Testis (tissue), 2 donors: ENCODE measurements at regions not wholly inside any gene's neighbourhood (a gene's known extent, or its start where the extent isn't known, plus 50 kb on each side); places are given as distances from the start of the nearest gene placed in this dataset.

Experiments
- CTCF ChIP-seq, 3 experiments: fragments of 450-650 bp in 2 of 3; fragments of 200-600 bp in 1 of 3; sonication (generic) in 1 of 3; IDR thresholded peaks; one replicate each; pipeline ENCODE4 v1.5.1; 2016 to 2019; ENCODE audit warnings: antibody characterized with exemption in 3 of 3, mild to moderate bottlenecking in 2 of 3, moderate library complexity in 1 of 3
- POLR2A ChIP-seq: fragments of 450-650 bp; IDR thresholded peaks from one replicate; pipeline ENCODE4 v1.6.1; 2017; ENCODE audit warnings: antibody characterized with exemption, mild to moderate bottlenecking, moderate library complexity

- TF ChIP-seq CTCF (IDR thresholded peaks at IDR 0.05) (no peak), POLR2A (no peak)
These were observed 933.7 kb downstream of the GALC start for GRCh38 chr14:87059060-87059839.
